Activated T-cell treated with anti-CD3 and anti-CD28 coated beads, Interleukin-2, amount 50 U/mL, for 4 hours (primary cell): ENCODE measurements at regions not wholly inside any gene's neighbourhood (a gene's known extent, or its start where the extent isn't known, plus 50 kb on each side); places are given as distances from the start of the nearest gene placed in this dataset.

Source experiments
- ATAC-seq, 2 donors: fragments of 200-7000 bp; cut with Tn5 transposase; one replicate each; pipeline ENCODE4 v1.10.0; 2021
- DNase-seq: peaks from one replicate; pipeline ENCODE4 v3.0.0-alpha.2; 2020
- H3K27me3 Mint-ChIP-seq: one replicate; pipeline ENCODE4 v1.8.0; 2021; ENCODE audit warnings: low read depth, mixed read lengths
- H3K36me3 Mint-ChIP-seq: one replicate; pipeline ENCODE4 v1.8.0; 2022; ENCODE audit warnings: mixed read lengths; ENCODE audit not compliant: insufficient read depth
- H3K4me1 Mint-ChIP-seq: one replicate; pipeline ENCODE4 v1.8.0; 2021; ENCODE audit warnings: low read depth, mixed read lengths
- H3K4me3 Mint-ChIP-seq: one replicate; pipeline ENCODE4 v1.8.0; 2021; ENCODE audit warnings: mild to moderate bottlenecking, moderate library complexity, mixed read lengths
- H3K9me3 Mint-ChIP-seq: one replicate; pipeline ENCODE4 v1.8.0; 2021; ENCODE audit warnings: mixed read lengths

- no peaks in the 10 kb centered on the region for H3K4me1 Mint-ChIP-seq
- H3K4me3 Mint-ChIP-seq: no peak overlapping the region
- no peaks in the 10 kb centered on the region for H3K9me3 Mint-ChIP-seq
- H3K27me3 Mint-ChIP-seq: peaks cover 12% of the 10 kb centered on the region
- no peaks in the 10 kb centered on the region for H3K36me3 Mint-ChIP-seq
- DNase-seq: no peak
- ATAC-seq: no peak
These were observed 207.0 kb upstream of the AGAP1 start for GRCh38 chr2:235286622-235287374.

DNA sequence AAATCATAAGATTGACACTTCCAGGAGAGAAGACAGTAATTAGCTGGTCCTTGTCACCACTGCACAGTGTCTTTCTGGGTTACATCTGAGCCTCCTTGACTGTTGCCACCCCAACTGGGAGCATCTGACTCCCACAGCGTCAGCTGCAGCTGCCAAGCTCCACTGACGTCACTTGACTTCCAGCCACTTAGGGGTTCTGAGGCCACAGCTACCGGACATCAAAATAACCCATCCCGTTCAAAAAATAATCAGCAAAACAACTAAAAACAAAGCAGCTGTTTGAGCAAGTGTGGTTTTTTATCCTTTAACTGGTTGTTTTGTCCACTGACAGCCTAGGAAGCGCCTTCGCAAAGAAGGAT lies 206.5 kb upstream of the AGAP1 start:
- ATAC-seq (no peak), DNase-seq (no peak)
- H3K4me1 Mint-ChIP-seq: no peaks in the 10 kb centered on the region
- no peaks in the 10 kb centered on the region for H3K9me3 Mint-ChIP-seq
- no peaks in the 10 kb centered on the region for H3K36me3 Mint-ChIP-seq
- H3K27me3 Mint-ChIP-seq: peaks cover 12% of the 10 kb centered on the region
- H3K4me3 Mint-ChIP-seq: no peak overlapping the region

DNA sequence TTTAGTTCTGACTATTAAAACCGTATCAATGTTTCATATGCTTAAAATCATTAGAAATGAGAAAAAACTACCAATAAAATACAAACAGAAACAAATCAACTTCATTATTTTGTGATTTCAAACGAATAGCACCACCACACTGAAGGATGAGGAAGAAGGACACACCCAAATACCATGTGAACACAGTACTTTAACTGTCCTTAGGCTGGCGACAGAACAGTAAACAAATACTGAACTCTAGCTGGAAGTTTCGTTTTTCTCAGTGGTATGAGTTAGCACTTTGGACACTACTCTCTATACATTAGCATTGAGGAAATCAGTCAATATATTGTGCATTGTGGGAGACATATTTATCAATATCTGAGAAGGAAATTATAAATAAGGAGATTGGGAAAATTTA lies 202.4 kb upstream of the AGAP1 start:
- H3K36me3 Mint-ChIP-seq: no peaks in the 10 kb centered on the region
- ATAC-seq: no peak

DNA sequence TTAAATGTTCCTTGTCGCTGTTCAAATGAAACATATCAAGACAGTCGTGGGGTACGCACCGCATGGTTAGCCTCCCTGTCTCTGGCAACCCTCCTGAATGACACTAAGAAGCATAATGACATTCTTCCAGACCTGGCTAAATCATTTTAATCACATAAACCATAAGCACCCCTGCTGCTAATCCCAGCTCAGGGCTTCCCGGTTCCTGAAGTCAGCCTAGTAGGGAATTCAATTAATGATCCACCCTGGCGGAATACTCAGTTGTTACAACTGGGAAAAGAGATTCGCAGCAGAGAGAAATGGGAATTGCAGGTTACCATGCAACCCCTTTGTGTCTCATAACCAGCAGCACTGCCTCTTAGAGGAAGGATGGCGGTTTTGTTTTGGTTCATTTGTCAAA lies 200.8 kb upstream of the AGAP1 start:
- Mint-ChIP-seq H3K4me1 (no peaks in the 10 kb centered on the region), H3K4me3 (no peak overlapping the region), H3K27me3 (peaks cover 7% of the 10 kb centered on the region), H3K9me3 (no peaks in the 10 kb centered on the region), H3K36me3 (no peaks in the 10 kb centered on the region)
- ATAC-seq (no peak), DNase-seq (no peak)

More for the DNA sequence above, 202.4 kb upstream of the AGAP1 start:
- H3K27me3 Mint-ChIP-seq: peaks cover 14% of the 10 kb centered on the region
- DNase-seq: no peak
- H3K4me1 Mint-ChIP-seq: no peaks in the 10 kb centered on the region
- no peak overlapping the region for H3K4me3 Mint-ChIP-seq
- no peaks in the 10 kb centered on the region for H3K9me3 Mint-ChIP-seq

GRCh38 chr2:235295831-235296230 lies 198.0 kb upstream of the AGAP1 start:
- Mint-ChIP-seq H3K4me3 (no peak overlapping the region), H3K4me1 (no peaks in the 10 kb centered on the region), H3K9me3 (no peaks in the 10 kb centered on the region), H3K36me3 (no peaks in the 10 kb centered on the region), H3K27me3 (peaks cover 6% of the 10 kb centered on the region)
- ATAC-seq (no peak), DNase-seq (no peak)

- ATAC-seq (no peak), DNase-seq (no peak)
- Mint-ChIP-seq H3K4me1 (no peaks in the 10 kb centered on the region), H3K36me3 (no peaks in the 10 kb centered on the region), H3K4me3 (no peak overlapping the region), H3K27me3 (peaks cover 22% of the 10 kb centered on the region), H3K9me3 (no peaks in the 10 kb centered on the region)
These were observed 193.3 kb upstream of the AGAP1 start for GRCh38 chr2:235300368-235301201.

- ATAC-seq (no peak), DNase-seq (no peak)
- no peak overlapping the region for H3K4me3 Mint-ChIP-seq
- H3K36me3 Mint-ChIP-seq: no peaks in the 10 kb centered on the region
- H3K9me3 Mint-ChIP-seq: no peaks in the 10 kb centered on the region
- peaks cover 20% of the 10 kb centered on the region for H3K27me3 Mint-ChIP-seq
- no peaks in the 10 kb centered on the region for H3K4me1 Mint-ChIP-seq
These were observed 192.4 kb upstream of the AGAP1 start for GRCh38 chr2:235301202-235302076.

DNA sequence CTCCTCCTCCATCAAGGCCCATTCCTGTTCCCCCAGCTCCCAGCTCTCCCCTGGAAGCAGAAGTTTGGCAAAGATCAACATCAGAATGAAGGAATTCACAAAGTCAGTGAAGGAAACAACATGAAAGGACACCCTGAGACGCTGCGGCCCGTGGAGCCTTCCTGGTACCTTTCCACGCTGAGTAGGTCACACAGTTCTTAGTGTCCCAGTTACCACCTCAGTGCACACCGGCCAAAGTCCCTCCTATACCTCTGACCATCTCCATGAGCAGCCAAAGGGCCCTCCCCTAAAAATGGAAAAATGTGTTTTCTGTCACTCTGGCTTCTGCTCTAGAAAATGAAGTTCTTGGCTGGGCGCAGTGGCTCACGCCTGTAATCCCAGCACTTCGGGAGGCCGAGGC lies 191.6 kb upstream of the AGAP1 start:
- ATAC-seq (no peak), DNase-seq (no peak)
- no peaks in the 10 kb centered on the region for H3K4me1 Mint-ChIP-seq
- no peaks in the 10 kb centered on the region for H3K9me3 Mint-ChIP-seq
- no peaks in the 10 kb centered on the region for H3K36me3 Mint-ChIP-seq
- H3K4me3 Mint-ChIP-seq: no peak overlapping the region
- peaks cover 20% of the 10 kb centered on the region for H3K27me3 Mint-ChIP-seq

GRCh38 chr2:235303499-235304291 lies 190.1 kb upstream of the AGAP1 start:
- H3K36me3 Mint-ChIP-seq: no peaks in the 10 kb centered on the region
- ATAC-seq (no peak), DNase-seq (no peak)
- H3K9me3 Mint-ChIP-seq: no peaks in the 10 kb centered on the region
- H3K4me3 Mint-ChIP-seq: no peak overlapping the region
- peaks cover 20% of the 10 kb centered on the region for H3K27me3 Mint-ChIP-seq
- no peaks in the 10 kb centered on the region for H3K4me1 Mint-ChIP-seq

GRCh38 chr2:235305678-235306077 lies 188.2 kb upstream of the AGAP1 start:
- Mint-ChIP-seq H3K36me3 (no peaks in the 10 kb centered on the region), H3K9me3 (peaks cover 3% of the 10 kb centered on the region), H3K4me3 (no peak overlapping the region), H3K27me3 (peaks cover 18% of the 10 kb centered on the region), H3K4me1 (no peaks in the 10 kb centered on the region)
- no peak for ATAC-seq
- no peak for DNase-seq

- ATAC-seq: no peak
- Mint-ChIP-seq H3K36me3 (no peaks in the 10 kb centered on the region), H3K27me3 (no peaks in the 10 kb centered on the region), H3K4me1 (no peaks in the 10 kb centered on the region), H3K4me3 (no peak overlapping the region), H3K9me3 (peaks cover 4% of the 10 kb centered on the region)
- no peak for DNase-seq
These were observed 182.8 kb upstream of the AGAP1 start for GRCh38 chr2:235311044-235311443.

- Mint-ChIP-seq H3K36me3 (no peaks in the 10 kb centered on the region), H3K27me3 (no peaks in the 10 kb centered on the region), H3K4me3 (no peak overlapping the region), H3K4me1 (no peaks in the 10 kb centered on the region), H3K9me3 (peaks cover 4% of the 10 kb centered on the region)
- ATAC-seq (no peak), DNase-seq (no peak)
These were observed 181.3 kb upstream of the AGAP1 start for GRCh38 chr2:235312571-235312970.

DNA sequence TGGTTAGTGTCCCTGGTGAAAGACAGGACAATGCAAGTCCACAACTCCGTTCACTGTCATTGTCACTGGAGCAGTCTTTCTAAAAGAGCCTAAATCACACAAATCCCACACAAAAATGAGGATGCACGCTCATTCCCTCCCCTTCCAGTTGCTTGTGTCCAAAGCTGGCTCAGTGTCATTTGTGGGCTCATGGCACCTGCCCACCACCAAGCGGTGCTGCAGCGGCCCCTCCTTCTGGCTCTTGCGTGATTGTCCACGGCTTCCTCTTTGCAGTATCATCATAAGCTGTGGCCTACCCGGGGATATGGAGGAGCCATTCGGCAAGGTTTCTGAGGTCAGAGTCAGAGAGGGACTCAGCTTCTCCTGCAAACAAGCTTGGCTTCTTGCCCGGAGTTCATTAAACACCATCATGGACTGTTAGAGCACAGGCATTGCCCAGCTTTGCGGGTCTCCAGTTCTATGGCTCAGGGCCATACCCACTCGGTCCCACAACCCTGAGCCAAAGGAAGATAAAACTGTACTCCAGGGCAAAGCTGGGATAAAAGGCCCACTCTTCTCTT lies 179.4 kb upstream of the AGAP1 start:
- ATAC-seq (no peak), DNase-seq (no peak)
- H3K9me3 Mint-ChIP-seq: peaks cover 4% of the 10 kb centered on the region
- H3K4me1 Mint-ChIP-seq: no peaks in the 10 kb centered on the region
- H3K27me3 Mint-ChIP-seq: no peaks in the 10 kb centered on the region
- no peaks in the 10 kb centered on the region for H3K36me3 Mint-ChIP-seq
- H3K4me3 Mint-ChIP-seq: no peak overlapping the region
